ENCODE measurements at regions not wholly inside any gene's neighbourhood (a gene's known extent, or its start where the extent isn't known, plus 50 kb on each side); places are given as distances from the start of the nearest gene placed in this dataset.

GRCh38 chr6:137731960-137732616 is 135.0 kb upstream of the TNFAIP3 start:
- peak; percentile 85 for DNase-seq (ENCODE audit: low read depth)
- TF ChIP-seq CTCF (IDR thresholded peaks at IDR 0.05; ENCODE audit: insufficient read depth, low read depth, low read length) = no peak
- H3K4me3 ChIP-seq (ENCODE audit: low read depth, low read length) = no peak overlapping the region

DNA sequence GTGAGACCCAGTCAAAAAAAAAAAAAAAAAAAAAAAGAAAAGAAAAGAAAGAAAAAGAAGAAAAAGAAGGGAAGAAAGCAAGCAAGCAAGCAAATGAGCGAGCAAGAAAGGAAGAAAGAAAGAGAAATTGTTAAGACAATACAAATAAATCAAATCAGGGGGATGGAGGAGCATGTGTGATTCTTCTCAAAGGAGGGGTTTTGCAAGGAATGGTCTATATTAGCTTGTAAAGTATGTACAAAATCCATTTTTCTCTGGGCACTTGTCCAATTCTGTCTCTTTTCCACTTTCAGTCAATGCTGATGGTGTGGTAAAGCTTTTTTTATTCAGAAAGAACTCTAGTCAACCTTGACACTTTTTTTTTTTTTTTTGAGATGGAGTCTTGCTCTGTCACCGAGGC is 133.7 kb upstream of the TNFAIP3 start:
- no peak for DNase-seq (ENCODE audit: low read depth)
- no peak for TF ChIP-seq CTCF (IDR thresholded peaks at IDR 0.05; ENCODE audit: insufficient read depth, low read depth, low read length)
- no peak overlapping the region for H3K4me3 ChIP-seq (ENCODE audit: low read depth, low read length)

DNA sequence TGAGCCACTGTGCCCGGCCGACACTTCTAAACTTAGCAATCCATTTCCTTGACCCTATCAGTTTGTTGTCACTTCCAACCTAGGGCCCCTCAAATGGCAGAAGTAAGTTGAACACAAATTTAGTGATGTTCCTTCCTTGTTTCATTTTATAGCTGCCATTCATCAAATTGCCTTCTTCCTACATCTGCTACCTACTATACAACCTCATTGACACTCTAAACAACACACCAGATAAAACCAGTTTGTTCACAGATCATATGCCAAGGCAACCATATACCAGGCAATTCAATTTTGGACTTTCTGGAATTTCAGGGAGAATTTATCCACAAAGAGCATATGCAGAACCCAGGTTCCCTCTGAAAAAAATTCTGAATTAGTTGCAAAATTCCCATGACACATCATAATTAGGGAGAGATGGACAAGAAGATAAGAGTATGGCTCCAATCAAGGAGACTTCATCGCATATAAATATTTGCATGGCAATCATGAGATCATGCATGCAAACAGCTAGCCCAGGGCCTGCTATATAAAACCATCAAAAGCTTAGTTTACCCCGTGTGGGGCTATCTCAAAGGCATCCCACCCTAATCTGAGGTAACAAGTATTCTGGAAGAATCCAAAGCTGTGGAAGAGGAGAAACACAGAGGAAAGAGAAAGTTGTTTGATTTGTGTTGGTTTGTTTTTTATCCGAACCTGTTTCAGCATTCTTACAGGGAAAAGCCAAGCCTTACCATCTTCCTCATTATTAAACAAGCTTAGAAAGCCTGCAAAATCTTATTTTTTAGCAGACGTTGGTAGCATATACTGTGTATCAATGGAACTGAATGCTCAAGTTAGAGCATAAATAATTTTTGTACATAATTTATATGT is 132.8 kb upstream of the TNFAIP3 start:
- no peak overlapping the region for H3K4me3 ChIP-seq (ENCODE audit: low read depth, low read length)
- no peak for DNase-seq (ENCODE audit: low read depth)
- no peak for TF ChIP-seq CTCF (IDR thresholded peaks at IDR 0.05; ENCODE audit: insufficient read depth, low read depth, low read length)

GRCh38 chr6:137734875-137735182 is 132.2 kb upstream of the TNFAIP3 start:
- peak; percentile 86 for DNase-seq (ENCODE audit: low read depth)
- no peak overlapping the region for H3K4me3 ChIP-seq (ENCODE audit: low read depth, low read length)
- TF ChIP-seq CTCF (IDR thresholded peaks at IDR 0.05; ENCODE audit: insufficient read depth, low read depth, low read length) = no peak

DNA sequence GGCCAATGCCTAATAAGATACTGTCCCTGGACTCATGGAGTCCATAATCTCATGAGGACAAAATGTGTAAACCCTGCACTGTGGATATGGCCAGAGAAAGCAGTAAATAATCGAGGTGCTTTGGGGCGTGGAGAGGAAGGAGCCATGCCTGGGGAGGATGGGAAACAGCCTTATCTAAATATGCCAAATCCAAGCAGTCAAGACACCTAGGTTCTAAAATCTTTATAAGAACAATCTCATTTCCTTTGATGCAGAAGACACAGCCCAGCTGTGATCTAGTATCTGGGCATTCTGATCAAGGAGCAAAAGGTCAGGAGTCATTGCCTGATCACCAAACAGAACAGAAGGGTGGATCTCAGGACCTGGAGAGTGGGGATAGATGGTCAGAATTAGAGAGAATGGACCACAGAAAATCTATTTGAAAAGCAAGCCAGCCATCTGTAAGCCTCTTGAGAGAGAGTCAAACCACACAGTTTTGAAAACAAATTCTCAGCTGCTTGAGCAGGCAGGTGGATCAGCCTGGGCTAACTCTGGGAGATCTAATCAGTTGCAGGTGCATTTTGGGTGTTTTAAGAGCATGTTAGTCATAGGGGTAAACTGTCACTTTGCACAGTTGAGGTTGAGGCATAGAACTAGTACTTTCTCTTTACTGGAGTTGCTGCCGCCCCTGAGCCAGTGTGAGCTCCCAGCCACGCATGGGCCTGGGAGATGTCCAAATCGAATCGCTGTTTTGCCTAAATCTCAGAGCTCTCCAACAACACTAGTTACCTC is 130.8 kb upstream of the TNFAIP3 start:
- no peak overlapping the region for H3K4me3 ChIP-seq (ENCODE audit: low read depth, low read length)
- TF ChIP-seq CTCF (IDR thresholded peaks at IDR 0.05; ENCODE audit: insufficient read depth, low read depth, low read length) = no peak
- DNase-seq (ENCODE audit: low read depth) = no peak

GRCh38 chr6:137736911-137737310 is 130.1 kb upstream of the TNFAIP3 start:
- no peak overlapping the region for H3K4me3 ChIP-seq (ENCODE audit: low read depth, low read length)
- TF ChIP-seq CTCF (IDR thresholded peaks at IDR 0.05; ENCODE audit: insufficient read depth, low read depth, low read length) = no peak
- no peak for DNase-seq (ENCODE audit: low read depth)
